Panc1 (cell line): ENCODE measurements at regions not wholly inside any gene's neighbourhood (a gene's known extent, or its start where the extent isn't known, plus 50 kb on each side); places are given as distances from the start of the nearest gene placed in this dataset.

Experiments
- ATAC-seq: fragments of 200-7000 bp; cut with Tn5 transposase; 2 replicates; pipeline ENCODE4 v1.9.1; 2020; ENCODE audit warnings: mild to moderate bottlenecking, moderate library complexity
- BruUV-seq: library from RNA; stranded (reverse); fragments of 400-500 nt; replicated peaks from 2 replicates; lab custom pipeline; 2021; lab: Mats Ljungman, UMichigan
- CTCF ChIA-PET: fragments of 300-600 bp; sonication (Branson Sonifier 250); formaldehyde crosslinking; loops from one replicate; lab custom pipeline; 2022; ENCODE audit warnings: antibody characterized with exemption; lab: Charles Lee
- POLR2A ChIA-PET: fragments of 300-600 bp; sonication (Branson Sonifier 250); formaldehyde crosslinking; loops from one replicate; lab custom pipeline; 2022; ENCODE audit warnings: antibody characterized with exemption; lab: Charles Lee
- DNase-seq: peaks from one replicate; pipeline ENCODE4 v3.0.0-alpha.2; 2010; ENCODE audit warnings: low read depth, low spot score
- H3K27ac ChIP-seq: 2 replicates; pipeline ENCODE4 v1.5.1; 2011; ENCODE audit warnings: mild to moderate bottlenecking, low read length, inconsistent platforms
- H3K27me3 ChIP-seq: fragments of 200-500 bp; sonication (Bioruptor generic); 2 replicates; pipeline ENCODE4 v1.6.0; 2014; ENCODE audit warnings: low read length, inconsistent platforms; ENCODE audit not compliant: control insufficient read depth, insufficient read depth
- H3K36me3 ChIP-seq: fragments of 200-500 bp; sonication (Bioruptor generic); 2 replicates; pipeline ENCODE4 v1.5.1; 2014; ENCODE audit warnings: inconsistent platforms, mild to moderate bottlenecking, low read length, moderate library complexity; ENCODE audit not compliant: control insufficient read depth, insufficient read depth
- H3K4me1 ChIP-seq: 2 replicates; pipeline ENCODE4 v1.5.1; 2011; ENCODE audit warnings: inconsistent platforms, mild to moderate bottlenecking, low read length, moderate library complexity; ENCODE audit not compliant: control insufficient read depth, insufficient read depth
- H3K4me3 ChIP-seq, 2 experiments: 2 replicates each; pipeline ENCODE4 v1.5.1; 2011 to 2012; ENCODE audit warnings: low read depth in 2 of 2, low read length in 2 of 2, mild to moderate bottlenecking in 2 of 2, inconsistent platforms in 1 of 2, moderate library complexity in 1 of 2
- H3K9me3 ChIP-seq: fragments of 200-500 bp; sonication (Bioruptor generic); 2 replicates; pipeline ENCODE4 v1.5.1; 2014; ENCODE audit warnings: low read depth, mild to moderate bottlenecking, inconsistent platforms, low read length, moderate library complexity; ENCODE audit not compliant: control insufficient read depth, insufficient read depth
- POLR2AphosphoS5 ChIP-seq: IDR thresholded peaks from 2 replicates; pipeline ENCODE4 v1.6.1; 2012; ENCODE audit warnings: mild to moderate bottlenecking, low read depth, low read length, moderate library complexity
- SIN3A ChIP-seq: IDR thresholded peaks from 2 replicates; pipeline ENCODE4 v1.6.1; 2012; ENCODE audit warnings: low read depth, mild to moderate bottlenecking, low read length, moderate library complexity, borderline replicate concordance; ENCODE audit not compliant: insufficient read depth
- TCF7L2 ChIP-seq: IDR thresholded peaks from 2 replicates; pipeline ENCODE4 v1.6.1; 2011; ENCODE audit warnings: mild to moderate bottlenecking, low read depth, low read length, inconsistent platforms
- in situ Hi-C: cut with HindIII; loops from 2 replicates; pipeline ENCODE4 v1.10.0; 2016; ENCODE audit warnings: low sequenced_read_pairs, low pct_unique_long_range_greater_than_20kb
- intact Hi-C: fragments of 100-400 bp; cut with micrococcal nuclease; formaldehyde crosslinking; loops from one replicate; pipeline ENCODE4 v1.10.0; 2022; ENCODE audit not compliant: unreplicated experiment
- TF ChIP-seq, protein P1 (sequence below): fragments of 450-650 bp; IDR thresholded peaks from 2 replicates; pipeline ENCODE4 v1.5.1; 2017; ENCODE audit warnings: mild to moderate bottlenecking
- TF ChIP-seq, protein P2 (sequence below), 2 experiments: IDR thresholded peaks; 2 replicates each; pipeline ENCODE4 v1.6.1; 2011 to 2012; ENCODE audit warnings: low read depth in 2 of 2, control low read depth in 1 of 2, low read length in 1 of 2, mild to moderate bottlenecking in 1 of 2, moderate library complexity in 1 of 2; ENCODE audit not compliant: insufficient read depth in 1 of 2

DNA sequence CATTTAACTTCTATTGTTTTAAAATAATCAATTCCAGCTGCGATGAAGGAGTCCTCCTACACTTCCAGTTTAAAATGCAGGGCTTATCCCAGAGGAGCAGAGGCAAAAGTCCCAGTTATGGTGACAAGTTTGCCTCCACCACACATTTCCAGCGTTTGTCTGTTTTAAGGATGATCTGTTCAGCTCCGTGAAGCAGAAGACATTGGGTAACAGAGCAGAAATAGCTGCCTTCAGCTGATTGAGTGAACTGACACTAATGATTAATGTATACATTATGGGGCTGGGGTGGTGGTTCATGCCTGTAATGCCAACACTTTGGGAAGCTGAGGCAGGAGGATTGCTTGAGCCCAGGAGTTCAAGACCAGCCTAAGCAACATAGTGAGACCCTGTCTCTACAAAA, 127.6 kb downstream of the HSD17B3 start:
- CTCF ChIA-PET: no interaction called here
- ATAC-seq (no peak), DNase-seq (no peak)
- POLR2A ChIA-PET: no interaction called here
- H3K4me3 ChIP-seq: no peak overlapping the region
- no TSS peak for BruUV-seq
- intact Hi-C loops (no loop called here), in situ Hi-C loops (no loop called here)
- no peak overlapping the region for H3K27ac ChIP-seq
- peaks cover 6% of the 10 kb centered on the region for H3K27me3 ChIP-seq
- H3K4me1 ChIP-seq: no peaks in the 10 kb centered on the region
- no peaks in the 10 kb centered on the region for H3K36me3 ChIP-seq
- TF ChIP-seq TCF7L2 (no peak), POLR2AphosphoS5 (no peak), SIN3A (no peak)
- TF ChIP-seq, protein P1, sequence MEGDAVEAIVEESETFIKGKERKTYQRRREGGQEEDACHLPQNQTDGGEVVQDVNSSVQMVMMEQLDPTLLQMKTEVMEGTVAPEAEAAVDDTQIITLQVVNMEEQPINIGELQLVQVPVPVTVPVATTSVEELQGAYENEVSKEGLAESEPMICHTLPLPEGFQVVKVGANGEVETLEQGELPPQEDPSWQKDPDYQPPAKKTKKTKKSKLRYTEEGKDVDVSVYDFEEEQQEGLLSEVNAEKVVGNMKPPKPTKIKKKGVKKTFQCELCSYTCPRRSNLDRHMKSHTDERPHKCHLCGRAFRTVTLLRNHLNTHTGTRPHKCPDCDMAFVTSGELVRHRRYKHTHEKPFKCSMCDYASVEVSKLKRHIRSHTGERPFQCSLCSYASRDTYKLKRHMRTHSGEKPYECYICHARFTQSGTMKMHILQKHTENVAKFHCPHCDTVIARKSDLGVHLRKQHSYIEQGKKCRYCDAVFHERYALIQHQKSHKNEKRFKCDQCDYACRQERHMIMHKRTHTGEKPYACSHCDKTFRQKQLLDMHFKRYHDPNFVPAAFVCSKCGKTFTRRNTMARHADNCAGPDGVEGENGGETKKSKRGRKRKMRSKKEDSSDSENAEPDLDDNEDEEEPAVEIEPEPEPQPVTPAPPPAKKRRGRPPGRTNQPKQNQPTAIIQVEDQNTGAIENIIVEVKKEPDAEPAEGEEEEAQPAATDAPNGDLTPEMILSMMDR: no peak
- TF ChIP-seq, protein P2, sequence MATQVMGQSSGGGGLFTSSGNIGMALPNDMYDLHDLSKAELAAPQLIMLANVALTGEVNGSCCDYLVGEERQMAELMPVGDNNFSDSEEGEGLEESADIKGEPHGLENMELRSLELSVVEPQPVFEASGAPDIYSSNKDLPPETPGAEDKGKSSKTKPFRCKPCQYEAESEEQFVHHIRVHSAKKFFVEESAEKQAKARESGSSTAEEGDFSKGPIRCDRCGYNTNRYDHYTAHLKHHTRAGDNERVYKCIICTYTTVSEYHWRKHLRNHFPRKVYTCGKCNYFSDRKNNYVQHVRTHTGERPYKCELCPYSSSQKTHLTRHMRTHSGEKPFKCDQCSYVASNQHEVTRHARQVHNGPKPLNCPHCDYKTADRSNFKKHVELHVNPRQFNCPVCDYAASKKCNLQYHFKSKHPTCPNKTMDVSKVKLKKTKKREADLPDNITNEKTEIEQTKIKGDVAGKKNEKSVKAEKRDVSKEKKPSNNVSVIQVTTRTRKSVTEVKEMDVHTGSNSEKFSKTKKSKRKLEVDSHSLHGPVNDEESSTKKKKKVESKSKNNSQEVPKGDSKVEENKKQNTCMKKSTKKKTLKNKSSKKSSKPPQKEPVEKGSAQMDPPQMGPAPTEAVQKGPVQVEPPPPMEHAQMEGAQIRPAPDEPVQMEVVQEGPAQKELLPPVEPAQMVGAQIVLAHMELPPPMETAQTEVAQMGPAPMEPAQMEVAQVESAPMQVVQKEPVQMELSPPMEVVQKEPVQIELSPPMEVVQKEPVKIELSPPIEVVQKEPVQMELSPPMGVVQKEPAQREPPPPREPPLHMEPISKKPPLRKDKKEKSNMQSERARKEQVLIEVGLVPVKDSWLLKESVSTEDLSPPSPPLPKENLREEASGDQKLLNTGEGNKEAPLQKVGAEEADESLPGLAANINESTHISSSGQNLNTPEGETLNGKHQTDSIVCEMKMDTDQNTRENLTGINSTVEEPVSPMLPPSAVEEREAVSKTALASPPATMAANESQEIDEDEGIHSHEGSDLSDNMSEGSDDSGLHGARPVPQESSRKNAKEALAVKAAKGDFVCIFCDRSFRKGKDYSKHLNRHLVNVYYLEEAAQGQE (IDR thresholded peaks at IDR 0.05; ENCODE audit: insufficient read depth in 1 of 2, low read depth in 2 of 2, low read length in 1 of 2): no peak
- no peaks in the 10 kb centered on the region for H3K9me3 ChIP-seq

DNA sequence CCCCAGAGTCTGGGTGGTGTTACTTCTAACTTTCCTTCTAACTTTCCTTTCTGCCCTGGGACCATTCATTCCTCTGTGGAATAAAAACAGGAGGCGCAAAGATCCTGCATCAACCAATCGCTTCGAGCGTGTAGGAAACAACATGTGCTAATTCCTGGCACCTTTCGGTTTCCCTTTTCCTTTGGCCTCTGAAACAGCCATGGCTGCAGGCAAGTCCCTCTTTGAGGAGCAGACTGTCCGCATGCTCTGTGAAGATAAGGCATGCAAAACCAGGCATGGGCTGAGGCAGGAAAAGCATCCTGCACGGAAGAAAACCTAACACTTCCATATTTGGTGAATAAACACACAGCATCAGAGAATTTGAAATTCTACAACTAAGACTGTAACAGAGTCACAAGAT, 128.3 kb downstream of the HSD17B3 start:
- no peaks in the 10 kb centered on the region for H3K9me3 ChIP-seq
- TF ChIP-seq SIN3A: no peak
- TF ChIP-seq, protein P2 (IDR thresholded peaks at IDR 0.05; ENCODE audit: insufficient read depth in 1 of 2, low read depth in 2 of 2, low read length in 1 of 2): no peak
- no peak for TF ChIP-seq POLR2AphosphoS5
- TF ChIP-seq, protein P1: no peak
- no peak for TF ChIP-seq TCF7L2
- BruUV-seq: no TSS peak
- in situ Hi-C loops (no loop called here), intact Hi-C loops (no loop called here)
- DNase-seq: no peak
- no peak overlapping the region for H3K4me3 ChIP-seq
- ATAC-seq: no peak
- H3K27ac ChIP-seq: no peak overlapping the region
- H3K4me1 ChIP-seq: no peaks in the 10 kb centered on the region
- POLR2A ChIA-PET: no interaction called here
- CTCF ChIA-PET: no interaction called here
- no peaks in the 10 kb centered on the region for H3K36me3 ChIP-seq
- peaks cover 6% of the 10 kb centered on the region for H3K27me3 ChIP-seq
